HG03045 (cell line): ENCODE measurements at regions not wholly inside any gene's neighbourhood (a gene's known extent, or its start where the extent isn't known, plus 50 kb on each side); places are given as distances from the start of the nearest gene placed in this dataset.

Experiments used
- ATAC-seq: cut with Tn5 transposase; IDR thresholded peaks from one replicate; pipeline ENCODE4 v1.9.1; 2021; ENCODE audit warnings: mild to moderate bottlenecking, moderate library complexity; ENCODE audit not compliant: unreplicated experiment

DNA sequence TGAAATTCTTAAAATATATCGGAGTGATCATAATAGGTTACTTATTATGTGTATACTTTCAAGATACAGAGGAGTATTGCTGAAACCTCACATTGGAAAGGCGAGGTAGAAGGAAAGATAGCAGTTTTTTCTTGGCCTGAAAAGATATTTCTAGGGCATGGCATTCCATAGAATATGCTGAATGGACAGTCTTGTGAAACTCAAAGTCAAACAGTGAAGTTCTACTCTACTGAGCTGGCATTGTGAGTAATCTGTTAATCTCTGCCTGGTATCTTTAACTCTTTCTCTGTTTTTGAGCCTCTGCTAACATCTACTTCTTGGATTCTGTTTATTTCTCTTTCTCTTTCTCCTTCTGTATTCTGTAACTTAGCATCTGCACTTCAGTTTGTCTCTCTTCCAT lies 176.3 kb upstream of the ZBTB20 start:
- ATAC-seq = no peak

DNA sequence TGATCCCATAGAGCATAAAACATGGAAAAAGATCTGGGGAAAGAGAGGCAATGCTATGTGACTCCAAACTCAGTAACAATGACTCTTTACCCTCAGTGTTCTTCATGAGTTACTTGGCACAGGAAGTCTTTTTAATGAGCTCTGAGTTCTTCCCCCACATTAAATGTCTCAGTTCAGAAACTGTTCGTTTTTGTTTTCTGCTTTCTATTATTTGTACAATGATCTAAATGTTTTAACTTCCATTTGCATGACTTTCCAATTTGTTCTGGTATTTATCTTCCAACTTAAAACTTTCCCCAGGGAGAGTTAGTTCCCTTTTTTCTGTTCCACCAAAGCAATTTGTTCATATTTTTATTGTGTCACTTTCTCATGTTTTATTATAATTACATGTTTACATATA lies 177.0 kb upstream of the ZBTB20 start:
- no peak for ATAC-seq

DNA sequence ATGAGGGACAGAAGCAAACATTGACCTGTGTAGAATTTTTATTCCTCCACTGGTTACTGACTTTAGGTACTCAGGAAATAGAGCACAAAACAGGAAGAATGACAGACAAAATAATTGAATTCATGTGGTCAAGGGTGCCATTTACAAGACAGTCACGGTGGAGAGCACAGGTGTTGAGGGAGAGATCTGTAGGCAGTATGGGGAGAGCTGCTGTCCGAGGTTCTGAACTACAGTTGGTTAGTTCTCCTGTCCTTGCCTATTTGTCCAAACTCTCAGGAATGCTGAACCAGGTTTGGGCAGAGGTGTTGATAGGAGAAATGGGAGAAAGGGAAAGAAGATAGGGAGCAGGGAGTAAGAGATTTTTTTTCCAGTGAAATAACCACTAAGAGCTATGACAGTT lies 178.5 kb upstream of the ZBTB20 start:
- ATAC-seq = no peak

DNA sequence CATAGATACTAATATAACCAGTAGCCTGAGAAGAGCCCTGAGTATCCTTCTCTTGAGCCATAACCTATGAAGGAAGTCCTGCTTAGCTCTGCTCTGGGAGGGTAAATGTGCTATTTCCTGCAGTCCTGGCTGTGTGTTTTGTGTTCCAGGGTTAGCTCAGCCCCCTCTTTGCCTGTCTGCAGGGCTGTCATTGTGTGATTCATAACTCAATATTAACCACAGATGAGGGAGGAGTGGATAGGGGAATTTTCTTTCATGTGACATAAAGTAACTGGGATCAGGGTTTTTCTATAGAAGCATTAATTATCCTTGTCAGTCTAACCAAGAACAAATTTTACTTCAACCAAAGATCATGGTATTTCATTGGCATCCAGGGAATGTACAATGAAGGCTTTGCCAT lies 183.3 kb upstream of the ZBTB20 start:
- ATAC-seq = no peak

DNA sequence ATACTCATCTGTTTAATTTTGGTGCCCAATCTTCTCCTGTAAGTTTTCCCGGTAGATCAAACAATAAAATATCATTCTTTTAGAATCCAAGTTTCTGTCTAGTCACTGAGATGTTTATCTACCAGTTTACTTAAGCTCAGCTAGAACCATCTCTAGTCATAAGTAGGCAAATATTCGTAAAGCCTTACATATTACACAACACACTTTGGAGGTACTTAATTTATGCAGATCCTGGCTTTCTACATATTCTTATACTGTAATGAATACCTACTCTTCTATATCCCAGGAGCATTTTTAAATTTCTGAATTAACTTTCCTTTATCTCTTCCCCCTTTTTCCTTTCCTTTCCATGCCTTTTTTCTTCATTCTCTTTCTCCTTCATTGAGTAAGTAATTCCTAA lies 185.9 kb upstream of the ZBTB20 start:
- ATAC-seq = no peak

DNA sequence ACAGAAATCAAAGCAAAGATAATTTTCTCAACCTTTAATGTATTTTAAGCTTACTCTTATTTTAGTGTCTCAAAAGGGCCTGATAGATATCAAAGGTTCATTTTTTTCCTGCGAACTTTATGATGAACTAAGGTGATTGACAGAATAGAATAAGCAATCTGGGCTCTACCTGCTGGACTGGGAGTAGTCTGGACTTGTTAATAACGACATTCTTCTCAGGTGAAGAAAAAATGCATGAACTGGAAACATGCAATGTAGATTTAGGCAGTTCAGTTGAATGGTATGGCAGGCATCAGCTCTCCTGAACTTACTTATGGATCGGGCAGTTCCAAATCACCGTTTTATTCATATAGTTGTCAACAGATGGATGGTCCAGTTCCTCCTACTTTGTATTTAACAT lies 189.7 kb upstream of the ZBTB20 start:
- ATAC-seq = no peak

DNA sequence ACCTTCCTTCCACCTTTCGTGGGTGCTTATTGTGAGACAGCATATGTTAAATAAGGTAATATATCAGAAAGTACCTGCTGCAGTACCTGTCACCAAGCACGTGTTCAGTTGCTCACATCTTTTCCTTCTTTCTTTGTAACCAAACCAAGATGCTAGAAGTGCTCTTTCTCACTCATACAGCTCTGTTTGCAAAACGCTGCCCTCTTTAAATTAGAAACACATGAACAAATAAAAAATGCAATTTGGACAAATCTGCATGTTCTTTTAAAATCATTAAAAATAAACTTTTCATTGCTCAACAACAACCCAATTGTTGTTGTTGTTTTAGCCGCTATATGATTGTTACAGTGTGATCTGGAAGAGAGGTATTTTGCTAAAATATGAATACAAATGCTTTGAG lies 193.5 kb upstream of the ZBTB20 start:
- ATAC-seq = no peak

DNA sequence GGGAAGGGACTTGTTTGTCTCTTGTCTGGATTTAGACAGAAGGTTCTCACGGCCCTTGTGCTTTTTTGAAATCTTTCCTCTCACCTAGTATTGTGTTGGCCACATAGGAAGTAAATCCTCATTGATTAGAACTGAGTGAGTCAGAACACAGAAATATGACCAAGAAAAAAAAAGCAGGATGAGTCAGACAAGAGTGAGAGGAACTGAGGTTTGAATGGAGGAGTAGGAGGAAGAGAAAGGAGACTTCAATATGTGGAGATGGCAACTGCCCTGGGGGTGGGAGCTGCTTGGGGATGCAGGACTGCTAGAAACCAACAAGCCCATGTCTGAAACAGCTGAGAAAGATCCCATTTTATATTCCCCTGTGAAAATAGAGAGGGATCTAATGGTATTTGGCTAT lies 194.1 kb upstream of the ZBTB20 start:
- ATAC-seq = no peak

DNA sequence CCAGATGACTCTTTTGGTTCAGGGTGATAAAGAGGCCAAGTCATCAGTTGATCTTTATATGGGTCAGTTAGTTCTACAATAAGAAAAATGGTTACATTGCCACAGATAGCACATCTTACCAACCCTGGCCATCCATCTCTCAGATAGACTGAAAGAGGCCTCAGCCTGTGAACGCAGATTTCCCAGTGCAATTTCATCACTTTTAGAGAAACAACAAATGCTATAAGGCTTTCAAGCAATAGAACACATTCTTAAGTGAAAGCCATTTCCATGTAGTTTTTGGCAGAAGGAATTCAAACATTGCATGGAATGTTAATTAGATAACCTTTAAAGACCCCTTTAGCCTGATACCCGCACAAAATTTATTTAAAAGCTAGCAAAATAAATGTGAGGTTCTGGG lies 200.6 kb upstream of the ZBTB20 start:
- ATAC-seq = no peak

DNA sequence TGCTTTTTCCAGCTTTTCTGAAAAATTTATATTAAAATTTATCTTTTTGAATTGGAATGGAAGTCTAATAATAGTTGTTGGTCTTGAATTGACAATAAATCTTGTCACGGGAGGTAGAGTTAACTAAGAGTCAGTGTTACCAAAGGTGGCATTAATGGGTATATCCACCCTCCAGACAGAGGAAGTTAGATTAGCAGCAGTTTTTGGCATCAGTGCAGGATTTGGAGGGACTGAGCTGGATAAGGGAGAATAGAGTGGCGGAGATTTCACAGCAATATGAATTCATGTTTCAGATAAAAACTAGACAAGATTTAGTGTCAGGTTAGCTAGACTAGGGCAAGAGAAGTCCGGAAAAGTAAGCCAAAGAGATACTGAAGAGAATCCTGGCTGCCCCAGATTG lies 201.3 kb upstream of the ZBTB20 start:
- ATAC-seq = no peak

DNA sequence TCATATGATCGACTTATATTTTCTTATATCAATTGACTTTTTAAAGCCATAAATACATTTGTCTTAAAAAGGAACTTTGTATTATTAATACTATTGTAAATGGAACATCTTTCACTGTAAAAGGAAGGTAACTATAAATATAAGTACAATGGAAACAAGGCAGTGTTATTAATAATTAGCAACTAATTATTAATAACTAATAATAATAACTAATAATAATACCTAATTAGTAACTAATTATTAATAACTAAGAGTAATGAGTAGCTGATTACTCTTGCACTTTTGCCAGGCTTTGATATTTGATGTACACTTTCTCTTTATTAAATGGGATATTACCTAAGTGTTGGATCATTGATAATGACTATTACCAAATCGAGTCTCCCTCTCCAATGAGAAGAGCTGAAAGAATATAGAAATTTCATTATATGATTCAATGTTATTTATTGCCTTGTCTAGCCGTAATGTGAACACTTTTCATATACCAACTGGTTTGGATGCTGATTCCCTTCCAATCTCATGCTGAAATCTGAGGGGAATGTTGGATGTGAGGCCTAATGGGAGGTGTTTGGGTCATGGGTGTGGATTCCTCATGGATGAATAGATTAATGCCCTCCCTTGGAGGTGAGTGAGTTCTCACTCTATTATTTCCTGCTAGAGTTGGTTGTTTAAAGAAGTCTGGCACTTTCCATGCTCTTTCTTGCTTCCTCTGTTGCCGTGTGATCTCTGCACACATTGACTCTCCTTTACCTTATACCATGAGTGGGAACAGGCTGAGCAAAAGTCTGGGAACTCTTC lies 202.1 kb upstream of the ZBTB20 start:
- no peak for ATAC-seq

DNA sequence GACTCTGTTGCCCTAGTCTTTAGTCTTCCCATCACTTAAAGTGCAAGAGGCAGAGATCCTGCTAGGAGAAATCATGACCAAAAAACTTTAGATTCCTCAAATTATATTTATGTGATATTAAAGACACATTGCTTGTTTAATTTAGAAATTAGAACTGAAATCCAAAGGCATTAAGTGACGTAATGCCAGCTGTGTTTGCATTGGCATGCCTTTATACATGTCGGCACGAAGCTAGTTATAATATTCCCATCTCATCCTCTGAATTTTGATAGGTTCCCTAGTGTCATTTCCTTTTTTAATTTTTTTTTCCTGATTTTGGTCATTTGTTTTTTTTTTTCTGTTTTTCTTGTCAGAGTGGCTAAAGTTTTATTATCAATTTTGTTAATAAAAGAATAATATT lies 203.5 kb upstream of the ZBTB20 start:
- no peak for ATAC-seq

DNA sequence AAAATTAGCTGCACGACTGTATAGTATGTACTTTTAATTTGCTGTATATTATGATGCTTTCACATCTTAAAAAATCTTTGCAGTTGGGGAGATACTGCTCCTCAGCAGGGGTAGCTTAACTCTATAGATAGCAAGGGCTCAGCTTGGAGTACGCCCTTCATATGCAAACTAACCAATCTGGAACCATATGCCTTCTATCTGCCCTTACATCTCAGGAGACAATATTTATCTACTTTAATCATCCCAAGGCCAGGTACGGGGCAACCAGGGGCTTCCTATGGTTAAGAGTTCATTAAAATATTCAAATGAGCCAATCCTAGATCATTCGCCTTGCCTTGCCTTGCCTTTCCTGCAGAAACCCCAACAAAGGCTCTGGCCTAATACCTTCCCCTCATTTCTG lies 204.1 kb upstream of the ZBTB20 start:
- ATAC-seq = no peak

DNA sequence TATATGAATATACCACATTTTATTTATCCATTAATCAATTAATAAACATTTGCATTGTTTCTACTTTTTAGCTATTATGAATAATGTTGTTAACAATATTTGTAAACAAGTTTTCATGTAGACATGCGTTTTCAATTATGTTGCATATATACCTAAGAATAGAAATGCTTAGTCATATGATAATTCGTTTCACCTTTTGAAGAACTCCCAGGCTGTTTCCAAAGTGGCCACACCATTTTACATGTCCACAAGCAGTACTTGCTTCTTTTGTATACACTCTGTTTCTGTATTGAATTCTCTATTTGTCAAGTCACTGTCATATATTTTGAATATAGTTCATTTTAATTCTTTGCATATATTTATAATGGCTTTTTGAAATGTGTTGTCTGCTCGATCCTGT lies 206.9 kb upstream of the ZBTB20 start:
- ATAC-seq = no peak

DNA sequence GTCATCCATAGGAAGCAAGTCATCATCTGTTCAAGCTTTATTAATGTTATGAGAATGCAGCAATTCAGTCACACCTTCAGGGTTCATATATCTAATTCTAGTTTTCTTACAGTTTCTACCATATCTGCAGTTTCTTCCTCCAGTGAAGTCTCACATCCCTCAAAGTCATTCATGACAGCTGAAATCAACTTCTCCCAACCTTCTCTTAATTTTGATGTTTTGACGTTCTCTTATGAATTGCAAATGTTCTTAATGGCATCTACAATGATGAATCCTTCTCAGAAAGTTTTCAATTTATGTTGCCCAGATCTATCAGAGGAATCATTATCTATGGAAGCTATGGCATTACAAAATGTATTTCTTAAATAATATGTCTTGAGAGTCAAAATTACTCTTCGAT lies 210.4 kb upstream of the ZBTB20 start:
- no peak for ATAC-seq

DNA sequence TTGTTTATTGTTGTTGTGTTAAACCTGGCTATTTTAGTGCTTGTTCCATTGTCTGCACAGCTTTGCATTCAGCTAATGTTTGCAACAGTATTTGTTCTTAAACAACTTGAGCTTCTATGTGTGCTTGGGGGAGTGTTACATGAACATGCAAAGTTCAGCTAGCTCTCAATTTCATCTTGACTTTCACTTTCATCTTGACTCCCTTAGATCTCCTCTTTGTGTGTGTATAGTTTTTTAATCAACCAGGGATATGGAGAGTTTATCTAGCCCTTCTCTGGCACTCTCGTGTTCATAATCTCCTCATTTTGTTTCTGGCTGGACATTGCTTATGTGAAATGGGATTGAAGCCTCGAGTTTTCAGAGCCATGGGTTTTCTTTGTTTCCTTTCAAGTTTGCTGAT lies 212.4 kb upstream of the ZBTB20 start:
- ATAC-seq = peak; percentile 85

DNA sequence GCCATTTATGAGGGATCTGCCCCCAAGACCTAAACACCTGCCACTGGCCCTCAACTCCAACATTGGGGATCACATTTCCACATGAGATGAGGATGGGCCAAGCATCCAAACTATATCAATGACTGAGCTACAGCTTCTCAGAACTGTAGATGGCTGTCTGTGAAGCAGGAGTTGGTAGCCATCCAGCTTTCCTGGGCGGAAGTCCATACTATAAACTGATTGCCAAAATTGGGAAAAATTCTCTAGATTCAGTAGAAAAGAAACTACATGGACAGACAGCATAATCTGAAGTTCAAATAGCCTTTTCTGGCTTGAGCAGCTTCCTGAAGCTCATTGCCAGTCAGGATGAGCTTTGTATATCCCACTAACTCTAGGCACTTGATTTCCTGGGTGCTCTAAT lies 214.7 kb upstream of the ZBTB20 start:
- ATAC-seq = no peak

DNA sequence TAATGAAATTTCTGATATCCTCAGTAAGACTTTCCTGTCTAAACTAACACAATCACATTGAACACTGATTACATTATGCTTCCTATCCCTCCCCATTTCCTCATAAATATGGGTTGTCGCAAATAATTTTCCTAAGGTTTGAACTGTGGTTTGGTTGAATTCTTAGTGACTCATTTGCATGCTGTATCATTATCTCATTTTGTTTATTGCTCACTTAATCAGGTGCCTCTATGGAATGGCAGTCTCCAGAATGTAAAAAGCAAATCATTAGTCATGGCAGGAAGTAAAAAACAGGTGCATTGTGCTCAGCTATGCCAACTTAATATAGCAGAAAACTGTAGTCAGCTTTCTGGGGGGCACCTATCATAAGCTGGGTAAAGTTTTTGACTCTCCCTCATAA lies 216.0 kb upstream of the ZBTB20 start:
- ATAC-seq = no peak

DNA sequence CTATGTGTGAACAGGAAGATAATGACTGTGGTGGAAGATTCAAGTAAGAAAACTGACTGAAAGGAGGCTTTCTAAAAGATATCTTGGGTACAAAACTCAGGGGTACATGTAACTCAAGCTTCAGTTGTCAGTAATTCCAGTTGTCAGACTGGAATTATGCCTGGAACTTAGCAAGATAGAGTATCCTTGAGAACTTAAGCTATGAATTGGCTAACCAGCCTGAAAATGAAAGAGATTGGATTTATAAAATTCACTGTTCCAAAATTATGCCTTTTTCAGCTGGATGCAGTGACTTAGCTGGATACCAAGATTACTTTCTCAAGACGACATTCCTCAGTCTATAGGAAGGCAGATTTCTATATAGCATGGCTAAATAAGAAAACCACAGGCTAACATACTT lies 221.9 kb upstream of the ZBTB20 start:
- ATAC-seq = no peak

DNA sequence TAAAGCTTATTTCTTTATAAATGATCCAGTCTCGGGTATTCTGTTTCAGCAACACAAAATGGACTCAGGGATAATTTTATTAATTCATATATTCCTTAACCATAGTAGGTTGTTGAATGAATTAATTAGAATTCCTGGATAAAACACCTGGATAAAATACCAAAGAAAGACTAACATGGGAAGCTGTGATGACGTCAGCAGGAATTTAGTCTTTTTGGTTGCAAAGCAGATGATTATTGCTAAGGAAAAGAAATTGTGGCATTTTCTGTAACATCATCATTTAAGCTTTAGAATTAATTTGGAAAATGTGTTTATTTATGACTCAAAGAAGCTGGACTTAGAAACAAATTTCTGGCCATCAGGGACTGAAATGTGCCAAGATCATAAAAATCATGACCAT lies 228.3 kb upstream of the ZBTB20 start:
- no peak for ATAC-seq

DNA sequence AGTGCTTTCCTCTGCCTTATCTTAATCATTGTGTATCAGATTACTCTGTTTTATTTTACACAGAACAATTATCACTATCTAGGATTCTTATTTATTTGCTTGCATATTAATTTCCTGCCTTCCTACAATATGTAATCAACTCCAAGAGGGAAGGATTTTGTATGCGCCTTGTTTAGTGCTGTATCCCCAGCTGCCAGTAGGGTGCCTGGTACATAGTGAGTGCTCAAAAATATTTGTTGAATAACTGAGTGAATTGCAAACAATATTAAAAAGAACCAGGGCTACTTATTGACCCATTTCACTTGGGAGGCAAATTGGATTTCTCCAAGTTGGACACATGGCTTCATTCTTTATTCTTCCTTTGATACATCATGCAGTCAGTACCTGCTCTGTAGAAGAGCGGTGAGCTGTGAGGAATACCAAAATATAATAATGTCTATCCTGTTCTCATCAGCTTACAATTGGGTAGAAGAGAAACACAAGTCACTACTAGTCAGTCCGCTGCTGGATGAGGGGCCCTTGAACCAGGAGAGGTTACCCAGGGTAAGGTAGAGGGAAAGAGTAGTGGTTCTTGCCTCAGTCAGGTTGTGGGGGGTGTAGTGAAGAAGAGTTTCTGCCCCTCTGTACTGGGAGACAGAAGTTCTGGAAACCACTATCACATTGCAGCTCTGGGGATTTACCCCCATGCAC lies 233.9 kb upstream of the ZBTB20 start:
- ATAC-seq = no peak

DNA sequence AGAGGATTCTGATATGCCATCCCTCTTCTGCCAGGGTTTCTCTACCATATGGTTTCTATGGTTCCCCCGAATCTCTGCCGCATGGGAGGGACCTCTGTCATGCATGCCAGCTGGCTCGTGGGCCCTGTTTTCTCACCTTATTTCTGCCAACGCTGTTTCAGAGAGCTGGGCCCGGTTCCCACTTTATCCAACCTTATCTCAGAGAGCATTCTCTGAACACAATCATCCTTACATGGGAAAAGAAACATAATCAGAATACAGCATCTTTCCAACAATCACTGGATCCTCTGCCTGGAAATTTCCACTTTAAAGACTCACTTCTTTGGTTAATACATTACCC lies 234.5 kb upstream of the ZBTB20 start:
- ATAC-seq = no peak

DNA sequence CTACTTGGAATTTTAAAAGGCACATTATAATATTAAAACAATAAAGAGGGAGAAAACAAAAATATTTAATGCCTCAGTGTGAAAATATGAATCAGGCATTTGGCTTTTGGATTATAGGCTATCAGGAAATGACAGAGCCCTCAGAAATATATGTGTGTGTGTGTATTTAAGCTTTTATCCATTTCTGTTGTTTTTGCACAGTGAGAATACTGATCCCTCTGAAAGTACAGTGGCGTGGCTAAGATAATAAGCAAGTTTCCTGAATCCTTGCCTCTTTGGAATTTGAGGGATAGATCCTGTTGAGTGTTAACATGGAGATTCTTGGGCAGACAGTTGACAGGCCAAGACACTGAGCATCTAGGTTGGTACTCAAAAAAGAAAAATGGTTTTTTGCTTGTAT lies 234.8 kb upstream of the ZBTB20 start:
- ATAC-seq = no peak
